ENCODE measurements at regions not wholly inside any gene's neighbourhood (a gene's known extent, or its start where the extent isn't known, plus 50 kb on each side); places are given as distances from the start of the nearest gene placed in this dataset.

DNA sequence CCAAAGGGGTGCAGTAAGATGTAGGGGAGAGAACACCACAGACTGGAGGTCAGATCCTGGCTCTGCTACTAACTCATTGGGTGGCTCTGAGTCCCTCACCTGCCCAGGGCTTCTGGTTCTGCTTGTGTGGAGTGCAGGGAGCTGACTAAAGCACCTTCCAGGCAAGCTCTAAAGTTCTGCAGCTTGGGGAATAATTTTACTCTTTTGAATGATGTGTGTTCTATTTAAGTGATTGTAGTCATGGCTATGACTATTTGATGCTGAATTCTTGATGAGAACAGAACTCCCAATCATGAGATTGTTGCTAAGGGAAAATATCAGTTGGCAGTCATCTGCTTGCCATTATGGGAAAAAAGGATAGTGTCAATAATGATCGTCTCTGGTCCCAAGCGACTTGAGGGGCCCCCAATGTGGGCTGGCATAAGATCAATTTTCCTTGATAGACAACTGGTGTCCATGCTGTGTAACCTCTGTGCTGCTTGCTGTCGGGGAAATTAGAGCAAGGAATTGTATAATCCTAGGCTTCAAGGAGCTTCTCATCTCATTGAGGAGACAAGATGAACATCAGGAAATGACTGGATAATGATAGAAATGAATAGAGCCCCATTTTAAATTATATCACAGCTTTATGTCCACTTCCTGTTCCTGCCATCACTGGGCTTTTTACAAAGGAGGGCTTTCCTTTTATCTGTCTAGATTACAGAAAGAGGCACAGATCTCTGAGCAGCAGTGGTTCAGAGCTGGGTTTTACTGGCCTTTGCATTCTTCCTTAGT, 131.7 kb downstream of the SLC4A3 start:
- POLR2A ChIA-PET = interaction anchor here (1.2 kb wide), 1 partner anchor 11 kb away, joined by 3 read pairs; no protein-coding TSS in a partner anchor
- DNase-seq (ENCODE audit: extremely low spot score) = no peak
- TF ChIP-seq TARDBP (IDR thresholded peaks at IDR 0.05) (no peak), HDGF (IDR thresholded peaks at IDR 0.05; ENCODE audit: borderline replicate concordance) (no peak), FOXM1 (IDR thresholded peaks at IDR 0.05; ENCODE audit: borderline replicate concordance) (no peak), ARNT (IDR thresholded peaks at IDR 0.05) (no peak), ELF4 (IDR thresholded peaks at IDR 0.05) (no peak), SUZ12 (IDR thresholded peaks at IDR 0.05) (no peak), LEF1 (IDR thresholded peaks at IDR 0.05; ENCODE audit: borderline replicate concordance) (no peak), FOXA1 (IDR thresholded peaks at IDR 0.05) (no peak), CTBP1 (IDR thresholded peaks at IDR 0.05; ENCODE audit: borderline replicate concordance) (no peak), BHLHE40 (IDR thresholded peaks at IDR 0.05; ENCODE audit: borderline replicate concordance) (no peak), NFRKB (IDR thresholded peaks at IDR 0.05) (no peak), ZNF384 (IDR thresholded peaks at IDR 0.05) (no peak)
- CTCF ChIA-PET = interaction anchor here (1.0 kb wide), 1 partner anchor 71 kb away, joined by 3 read pairs; no protein-coding TSS in a partner anchor

DNA sequence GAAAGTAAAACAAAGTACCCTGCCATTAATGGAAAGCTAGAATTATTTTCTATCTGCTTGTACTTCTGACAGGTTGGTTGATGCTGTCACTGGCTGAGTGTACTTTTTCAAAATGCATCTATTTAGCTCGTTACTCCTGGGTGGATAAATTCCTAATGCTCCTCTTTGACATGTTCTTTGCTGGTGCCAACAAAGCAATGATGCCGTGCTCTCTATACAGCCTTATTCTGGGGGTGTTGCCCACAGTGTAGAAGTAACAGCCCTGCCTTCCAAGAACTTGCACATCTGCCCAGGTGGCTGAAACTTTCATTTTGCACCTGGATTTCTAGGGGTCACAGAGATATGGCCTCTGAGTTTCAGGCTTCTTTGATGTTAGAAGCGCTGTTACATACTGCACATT, 132.4 kb downstream of the SLC4A3 start:
- TF ChIP-seq FOXM1 (IDR thresholded peaks at IDR 0.05; ENCODE audit: borderline replicate concordance) = no peak
- TF ChIP-seq LEF1 (IDR thresholded peaks at IDR 0.05; ENCODE audit: borderline replicate concordance) = no peak
- no peak for TF ChIP-seq FOXA1 (IDR thresholded peaks at IDR 0.05)
- no peak for TF ChIP-seq ZNF384 (IDR thresholded peaks at IDR 0.05)
- no peak for TF ChIP-seq CTBP1 (IDR thresholded peaks at IDR 0.05; ENCODE audit: borderline replicate concordance)
- TF ChIP-seq BHLHE40 (IDR thresholded peaks at IDR 0.05; ENCODE audit: borderline replicate concordance) = no peak
- no peak for TF ChIP-seq SP1 (IDR thresholded peaks at IDR 0.05)
- TF ChIP-seq SUZ12 (IDR thresholded peaks at IDR 0.05) = no peak
- TF ChIP-seq TARDBP (IDR thresholded peaks at IDR 0.05) = no peak
- no peak for DNase-seq (ENCODE audit: extremely low spot score)
- CTCF ChIA-PET = interaction anchor here (1.0 kb wide), 1 partner anchor 70 kb away, joined by 3 read pairs; no protein-coding TSS in a partner anchor
- POLR2A ChIA-PET = interaction anchor here (1.2 kb wide), 1 partner anchor 10 kb away, joined by 3 read pairs; no protein-coding TSS in a partner anchor

DNA sequence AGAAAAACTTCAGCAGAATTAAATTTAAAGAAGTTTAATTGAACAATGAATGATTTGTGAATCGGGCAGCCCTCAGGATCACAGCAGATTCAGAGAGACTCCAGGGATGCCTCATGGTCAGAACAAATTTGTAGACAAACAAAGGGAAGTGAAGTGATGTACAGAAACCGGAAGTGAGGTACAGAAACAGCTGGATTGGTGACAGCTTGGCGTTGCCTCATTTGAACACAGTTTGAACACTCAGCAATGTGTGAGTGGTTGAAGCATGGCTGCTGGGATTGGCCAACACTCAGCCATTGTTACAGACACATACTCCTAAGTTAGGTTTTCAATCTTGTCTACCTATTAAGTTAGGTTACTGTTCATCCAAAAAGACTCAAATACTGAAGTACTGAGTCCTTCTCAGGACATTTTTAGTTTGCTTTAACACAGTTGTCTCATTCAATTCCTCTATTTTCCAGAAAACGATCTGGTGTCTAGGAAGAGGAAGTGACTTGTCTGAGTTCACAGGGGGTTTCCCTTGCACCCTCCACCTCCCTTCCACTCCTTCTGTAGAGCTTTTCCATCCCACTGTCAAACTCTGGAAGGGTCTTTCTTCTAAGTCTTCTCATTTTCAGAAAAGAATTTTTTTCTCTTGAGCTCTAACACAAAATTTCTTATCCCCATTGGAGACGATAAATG, 137.9 kb downstream of the SLC4A3 start:
- CTCF ChIA-PET = no interaction called here
- POLR2A ChIA-PET = interaction anchor here (0.8 kb wide), 1 partner anchor 823 kb away, joined by 3 read pairs; no protein-coding TSS in a partner anchor
- no peak for TF ChIP-seq ARNT (IDR thresholded peaks at IDR 0.05)
- TF ChIP-seq CTBP1 (IDR thresholded peaks at IDR 0.05; ENCODE audit: borderline replicate concordance) = no peak
- TF ChIP-seq SUZ12 (IDR thresholded peaks at IDR 0.05) = no peak
- TF ChIP-seq L3MBTL2 (conservative IDR thresholded peaks at IDR 0.05) = no peak
- TF ChIP-seq, protein P1, sequence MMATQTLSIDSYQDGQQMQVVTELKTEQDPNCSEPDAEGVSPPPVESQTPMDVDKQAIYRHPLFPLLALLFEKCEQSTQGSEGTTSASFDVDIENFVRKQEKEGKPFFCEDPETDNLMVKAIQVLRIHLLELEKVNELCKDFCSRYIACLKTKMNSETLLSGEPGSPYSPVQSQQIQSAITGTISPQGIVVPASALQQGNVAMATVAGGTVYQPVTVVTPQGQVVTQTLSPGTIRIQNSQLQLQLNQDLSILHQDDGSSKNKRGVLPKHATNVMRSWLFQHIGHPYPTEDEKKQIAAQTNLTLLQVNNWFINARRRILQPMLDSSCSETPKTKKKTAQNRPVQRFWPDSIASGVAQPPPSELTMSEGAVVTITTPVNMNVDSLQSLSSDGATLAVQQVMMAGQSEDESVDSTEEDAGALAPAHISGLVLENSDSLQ (IDR thresholded peaks at IDR 0.05) = no peak
- TF ChIP-seq SP1 (IDR thresholded peaks at IDR 0.05) = no peak
- TF ChIP-seq TARDBP (IDR thresholded peaks at IDR 0.05) = no peak
- TF ChIP-seq FOXK2 (IDR thresholded peaks at IDR 0.05) = no peak
- no peak for TF ChIP-seq BHLHE40 (IDR thresholded peaks at IDR 0.05; ENCODE audit: borderline replicate concordance)
- no peak for TF ChIP-seq NFRKB (IDR thresholded peaks at IDR 0.05)
- TF ChIP-seq LEF1 (IDR thresholded peaks at IDR 0.05; ENCODE audit: borderline replicate concordance) = no peak
- TF ChIP-seq FOXM1 (IDR thresholded peaks at IDR 0.05; ENCODE audit: borderline replicate concordance) = no peak
- TF ChIP-seq FOXA1 (IDR thresholded peaks at IDR 0.05) = no peak
- no peak for TF ChIP-seq ZNF384 (IDR thresholded peaks at IDR 0.05)
- TF ChIP-seq ELF4 (IDR thresholded peaks at IDR 0.05) = no peak
- TF ChIP-seq HDGF (IDR thresholded peaks at IDR 0.05; ENCODE audit: borderline replicate concordance) = no peak
- no peak for DNase-seq (ENCODE audit: extremely low spot score)

DNA sequence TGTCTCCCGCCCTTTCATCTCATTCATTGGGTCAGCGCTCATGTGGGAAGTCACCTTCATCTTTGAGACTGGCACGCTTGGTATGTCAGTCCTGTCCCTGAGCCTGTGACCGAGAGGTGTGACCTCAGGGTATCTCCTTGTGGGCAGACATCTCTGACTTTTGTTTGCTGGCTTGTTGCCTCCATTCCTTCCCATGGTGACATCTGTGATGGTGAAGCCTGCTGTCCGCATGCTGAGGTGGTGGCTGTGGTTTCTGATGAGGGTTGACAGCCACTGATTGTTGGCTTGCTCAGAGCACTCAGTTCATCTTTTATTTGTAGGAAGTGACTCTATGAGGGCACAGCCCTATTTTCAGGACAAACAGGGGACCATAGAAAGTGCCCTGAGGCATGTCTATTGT, 139.2 kb downstream of the SLC4A3 start:
- ChIA-PET CTCF (no interaction called here), POLR2A (no interaction called here)
- DNase-seq (ENCODE audit: extremely low spot score) = no peak
- TF ChIP-seq BHLHE40 (IDR thresholded peaks at IDR 0.05; ENCODE audit: borderline replicate concordance) = no peak
- TF ChIP-seq FOXM1 (IDR thresholded peaks at IDR 0.05; ENCODE audit: borderline replicate concordance) = no peak
- no peak for TF ChIP-seq TARDBP (IDR thresholded peaks at IDR 0.05)
- no peak for TF ChIP-seq ARNT (IDR thresholded peaks at IDR 0.05)
- TF ChIP-seq HDGF (IDR thresholded peaks at IDR 0.05; ENCODE audit: borderline replicate concordance) = no peak
- no peak for TF ChIP-seq L3MBTL2 (conservative IDR thresholded peaks at IDR 0.05)
- TF ChIP-seq SUZ12 (IDR thresholded peaks at IDR 0.05) = no peak
- no peak for TF ChIP-seq LEF1 (IDR thresholded peaks at IDR 0.05; ENCODE audit: borderline replicate concordance)
- TF ChIP-seq ZNF384 (IDR thresholded peaks at IDR 0.05) = no peak

DNA sequence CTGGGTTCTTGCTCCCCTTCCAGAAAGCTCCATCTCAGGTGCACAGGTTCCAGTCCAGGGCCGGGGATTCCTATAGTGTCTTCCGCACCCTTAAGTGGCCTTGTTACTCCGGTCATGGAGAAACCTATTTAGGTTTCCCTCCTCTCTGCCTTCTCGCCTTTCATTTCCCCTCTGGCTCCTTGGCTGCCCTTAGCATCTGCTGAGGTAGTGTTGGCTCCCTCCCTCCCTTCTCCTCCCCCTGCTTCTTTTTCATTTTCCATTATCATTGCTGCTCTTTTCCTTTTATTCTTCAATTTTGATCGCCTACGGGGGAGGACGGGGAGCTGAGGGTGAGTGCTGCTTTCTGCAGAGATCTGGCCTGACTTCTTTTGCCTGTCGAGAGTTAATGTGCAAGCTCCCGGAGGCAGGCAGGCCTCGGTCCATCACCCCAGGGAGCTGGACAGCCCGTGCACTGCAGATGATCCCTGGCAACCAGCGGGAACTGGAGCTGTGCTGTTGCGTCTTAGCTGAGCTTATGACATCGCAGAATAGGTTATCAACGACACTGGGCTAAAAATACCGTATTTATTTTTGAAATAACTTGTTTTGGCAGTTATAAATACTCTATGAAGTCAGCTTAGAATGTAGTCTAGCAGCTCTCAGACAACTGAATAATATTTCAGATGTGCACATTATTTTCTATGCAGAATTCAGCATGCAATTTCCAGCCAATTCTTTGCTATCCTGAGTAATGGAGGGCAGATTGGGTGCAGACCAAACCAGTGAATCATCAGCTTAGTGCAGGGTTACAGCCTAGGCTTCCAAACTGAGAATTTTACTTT, 141.9 kb downstream of the SLC4A3 start:
- CTCF ChIA-PET = no interaction called here
- POLR2A ChIA-PET = interaction anchor here (0.7 kb wide), 1 partner anchor 10 kb away, joined by 3 read pairs; no protein-coding TSS in a partner anchor
- no peak for DNase-seq (ENCODE audit: extremely low spot score)
- TF ChIP-seq NFRKB (IDR thresholded peaks at IDR 0.05) = no peak
- no peak for TF ChIP-seq ARNT (IDR thresholded peaks at IDR 0.05)
- TF ChIP-seq L3MBTL2 (conservative IDR thresholded peaks at IDR 0.05) = no peak
- no peak for TF ChIP-seq FOXA1 (IDR thresholded peaks at IDR 0.05)
- no peak for TF ChIP-seq BHLHE40 (IDR thresholded peaks at IDR 0.05; ENCODE audit: borderline replicate concordance)
- TF ChIP-seq, protein P1 (IDR thresholded peaks at IDR 0.05) = no peak
- no peak for TF ChIP-seq FOXM1 (IDR thresholded peaks at IDR 0.05; ENCODE audit: borderline replicate concordance)
- no peak for TF ChIP-seq SP1 (IDR thresholded peaks at IDR 0.05)
- TF ChIP-seq LEF1 (IDR thresholded peaks at IDR 0.05; ENCODE audit: borderline replicate concordance) = no peak
- TF ChIP-seq TARDBP (IDR thresholded peaks at IDR 0.05) = no peak

All from HEK293T (cell line).